AG08395 (cell line): ENCODE measurements at regions not wholly inside any gene's neighbourhood (a gene's known extent, or its start where the extent isn't known, plus 50 kb on each side); places are given as distances from the start of the nearest gene placed in this dataset.
A peak's percentile ranks its signal among the peaks of the same experiment; 100 is the strongest.

Source experiments
- DNase-seq: peaks from one replicate; pipeline ENCODE4 v3.0.0; 2012; ENCODE audit warnings: mixed read lengths, low spot score

- no peak for DNase-seq
Observed at GRCh38 chr10:4051641-4052151, 266.7 kb upstream of the KLF6 start.

GRCh38 chr10:4051011-4051640 is 266.1 kb upstream of the KLF6 start:
- peak; percentile 36 for DNase-seq

- DNase-seq = no peak
Observed at GRCh38 chr10:4050061-4050460, 265.1 kb upstream of the KLF6 start.

GRCh38 chr10:4049348-4049747 is 264.3 kb upstream of the KLF6 start:
- no peak for DNase-seq

GRCh38 chr10:4048236-4048864 is 263.3 kb upstream of the KLF6 start:
- no peak for DNase-seq

- DNase-seq = no peak
Observed at GRCh38 chr10:4046712-4047354, 261.8 kb upstream of the KLF6 start.

- DNase-seq = no peak
Observed at GRCh38 chr10:4046030-4046429, 261.0 kb upstream of the KLF6 start.

GRCh38 chr10:4043897-4044665 is 259.1 kb upstream of the KLF6 start:
- no peak for DNase-seq

- DNase-seq = no peak
Observed at GRCh38 chr10:4041635-4042034, 256.6 kb upstream of the KLF6 start.

- no peak for DNase-seq
Observed at GRCh38 chr10:4038000-4038399, 253.0 kb upstream of the KLF6 start.

- no peak for DNase-seq
Observed at GRCh38 chr10:4035599-4035945, 250.6 kb upstream of the KLF6 start.

GRCh38 chr10:4034907-4035598 is 250.0 kb upstream of the KLF6 start:
- DNase-seq = peak; percentile 60

- no peak for DNase-seq
Observed at GRCh38 chr10:4033341-4033896, 248.4 kb upstream of the KLF6 start.

GRCh38 chr10:4029866-4030265 is 244.9 kb upstream of the KLF6 start:
- no peak for DNase-seq

- DNase-seq = no peak
Observed at GRCh38 chr10:4028854-4029583, 244.0 kb upstream of the KLF6 start.

- DNase-seq = peak; percentile 41
Observed at GRCh38 chr10:4028027-4028471, 243.0 kb upstream of the KLF6 start.

GRCh38 chr10:4025339-4025738 is 240.3 kb upstream of the KLF6 start:
- DNase-seq = no peak

- no peak for DNase-seq
Observed at GRCh38 chr10:4024516-4025245, 239.7 kb upstream of the KLF6 start.

GRCh38 chr10:4024027-4024426 is 239.0 kb upstream of the KLF6 start:
- DNase-seq = no peak

GRCh38 chr10:4022473-4022872 is 237.5 kb upstream of the KLF6 start:
- DNase-seq = no peak
